ENCODE measurements at regions not wholly inside any gene's neighbourhood (a gene's known extent, or its start where the extent isn't known, plus 50 kb on each side); places are given as distances from the start of the nearest gene placed in this dataset.

DNA sequence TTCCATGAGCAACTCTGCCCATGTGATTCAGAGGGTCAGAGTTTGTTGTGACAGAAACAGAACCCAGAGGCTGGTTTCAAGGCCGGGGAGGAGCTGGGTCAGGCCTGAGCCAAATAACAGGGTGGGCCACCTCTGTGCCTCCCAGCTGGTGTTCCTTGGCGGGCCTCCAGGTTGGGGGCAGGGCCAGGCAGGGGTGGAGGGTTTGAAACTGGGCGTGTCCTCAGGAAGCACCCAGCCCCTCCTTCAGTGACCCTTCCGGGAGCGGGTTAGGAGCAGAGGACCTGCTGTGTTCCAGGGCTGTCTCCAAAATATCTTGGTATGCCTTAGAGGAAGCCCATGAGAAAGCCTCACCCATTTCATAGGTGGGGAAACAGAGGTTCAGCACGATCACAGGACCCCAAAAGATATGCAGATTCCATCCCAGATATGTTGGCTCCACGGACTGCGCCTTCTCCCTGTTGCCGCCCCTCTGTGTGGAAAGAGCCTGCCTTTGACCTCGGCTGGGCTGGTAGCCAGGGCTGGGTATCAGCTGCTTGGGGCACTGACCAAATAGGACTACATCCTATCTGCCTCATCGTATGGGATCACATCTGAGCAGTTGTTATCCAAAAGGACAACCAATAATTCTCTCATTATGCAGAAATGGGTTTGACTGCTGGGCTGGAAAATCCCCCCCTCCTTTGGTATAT, 74.8 kb upstream of the GLI2 start:
- no peaks in the 10 kb centered on the region for H4K20me1 ChIP-seq (ENCODE audit: control insufficient read depth, insufficient read depth, low read depth, low read length)
- H3K9me2 ChIP-seq (replicated peaks; ENCODE audit: control insufficient read depth, low read length), result no peaks in the 10 kb centered on the region
- TF ChIP-seq, protein P1, sequence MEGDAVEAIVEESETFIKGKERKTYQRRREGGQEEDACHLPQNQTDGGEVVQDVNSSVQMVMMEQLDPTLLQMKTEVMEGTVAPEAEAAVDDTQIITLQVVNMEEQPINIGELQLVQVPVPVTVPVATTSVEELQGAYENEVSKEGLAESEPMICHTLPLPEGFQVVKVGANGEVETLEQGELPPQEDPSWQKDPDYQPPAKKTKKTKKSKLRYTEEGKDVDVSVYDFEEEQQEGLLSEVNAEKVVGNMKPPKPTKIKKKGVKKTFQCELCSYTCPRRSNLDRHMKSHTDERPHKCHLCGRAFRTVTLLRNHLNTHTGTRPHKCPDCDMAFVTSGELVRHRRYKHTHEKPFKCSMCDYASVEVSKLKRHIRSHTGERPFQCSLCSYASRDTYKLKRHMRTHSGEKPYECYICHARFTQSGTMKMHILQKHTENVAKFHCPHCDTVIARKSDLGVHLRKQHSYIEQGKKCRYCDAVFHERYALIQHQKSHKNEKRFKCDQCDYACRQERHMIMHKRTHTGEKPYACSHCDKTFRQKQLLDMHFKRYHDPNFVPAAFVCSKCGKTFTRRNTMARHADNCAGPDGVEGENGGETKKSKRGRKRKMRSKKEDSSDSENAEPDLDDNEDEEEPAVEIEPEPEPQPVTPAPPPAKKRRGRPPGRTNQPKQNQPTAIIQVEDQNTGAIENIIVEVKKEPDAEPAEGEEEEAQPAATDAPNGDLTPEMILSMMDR (IDR thresholded peaks at IDR 0.05; ENCODE audit: low read depth, low read length, poor library complexity, severe bottlenecking), result no peak
- no peak overlapping the region for H3K4me2 ChIP-seq (ENCODE audit: low read length)
- no peak overlapping the region for H3K4me3 ChIP-seq (ENCODE audit: low read length)
- H3F3A ChIP-seq (ENCODE audit: control insufficient read depth, insufficient read depth), result no peaks in the 10 kb centered on the region
- no peaks in the 10 kb centered on the region for H3K27me3 ChIP-seq (ENCODE audit: control insufficient read depth, low read length)
- H3K9me3 ChIP-seq (ENCODE audit: control insufficient read depth, insufficient read depth, low read length), result no peaks in the 10 kb centered on the region
- H3K27ac ChIP-seq (ENCODE audit: low read depth, low read length), result no peak overlapping the region
- no peaks in the 10 kb centered on the region for H3K36me3 ChIP-seq (ENCODE audit: control insufficient read depth, low read length)
- no peaks in the 10 kb centered on the region for H3K4me1 ChIP-seq (ENCODE audit: control insufficient read depth, low read length)
- no peaks in the 10 kb centered on the region for H3K79me2 ChIP-seq (ENCODE audit: control insufficient read depth, low read length)

DNA sequence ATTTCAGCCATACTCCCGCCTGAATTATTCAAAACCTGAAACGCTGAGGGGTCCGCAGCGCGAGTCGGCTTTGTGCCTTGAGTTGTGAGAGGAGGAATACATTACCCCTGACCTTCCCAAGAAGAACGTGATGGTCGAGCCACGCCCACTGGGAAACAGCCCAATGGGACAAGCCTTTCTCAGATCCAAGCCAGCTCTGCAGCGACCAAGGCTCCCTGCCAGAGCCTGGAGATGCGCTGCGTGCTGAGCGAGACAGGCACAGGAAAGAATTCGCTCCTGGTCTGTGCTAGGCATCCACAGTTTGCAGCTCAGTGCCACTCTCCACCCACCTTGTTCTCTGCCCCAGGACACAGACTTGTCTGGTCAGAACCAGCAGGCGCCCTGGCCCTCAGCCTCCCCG, 74.1 kb upstream of the GLI2 start:
- TF ChIP-seq, protein P1 (IDR thresholded peaks at IDR 0.05; ENCODE audit: low read depth, low read length, poor library complexity, severe bottlenecking), result no peak
- no peak for TF ChIP-seq EZH2phosphoT487 (IDR thresholded peaks at IDR 0.05; ENCODE audit: borderline replicate concordance, low read length)
- Histone ChIP-seq H3K9me2 (replicated peaks; ENCODE audit: control insufficient read depth, low read length) (no peaks in the 10 kb centered on the region), H3K4me3 (ENCODE audit: low read length) (no peak overlapping the region), H3K27ac (ENCODE audit: low read depth, low read length) (no peak overlapping the region), H3F3A (ENCODE audit: control insufficient read depth, insufficient read depth) (no peaks in the 10 kb centered on the region), H3K9me3 (ENCODE audit: control insufficient read depth, insufficient read depth, low read length) (no peaks in the 10 kb centered on the region), H3K4me2 (ENCODE audit: low read length) (no peak overlapping the region), H3K27me3 (ENCODE audit: control insufficient read depth, low read length) (no peaks in the 10 kb centered on the region), H3K4me1 (ENCODE audit: control insufficient read depth, low read length) (no peaks in the 10 kb centered on the region), H3K36me3 (ENCODE audit: control insufficient read depth, low read length) (no peaks in the 10 kb centered on the region), H4K20me1 (ENCODE audit: control insufficient read depth, insufficient read depth, low read depth, low read length) (no peaks in the 10 kb centered on the region), H3K79me2 (ENCODE audit: control insufficient read depth, low read length) (no peaks in the 10 kb centered on the region)

DNA sequence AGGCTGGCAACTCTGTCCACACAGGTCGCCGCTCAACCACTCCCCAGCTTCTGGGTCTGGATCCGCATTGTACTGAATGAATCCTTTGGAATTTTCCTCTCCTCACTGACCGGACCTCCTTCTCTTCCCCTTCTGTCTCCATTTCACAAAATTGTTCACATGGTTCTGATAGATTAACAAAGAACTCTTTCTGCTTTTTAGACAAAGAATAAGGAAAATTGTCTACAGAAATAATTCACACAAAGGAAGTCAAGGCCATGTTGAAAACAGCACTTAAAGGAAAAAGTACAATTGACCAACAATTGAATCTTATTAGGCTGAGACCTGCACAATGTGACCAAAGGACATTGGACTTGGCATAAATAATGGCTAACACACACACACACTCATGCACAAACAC, 73.6 kb upstream of the GLI2 start:
- Histone ChIP-seq H3K36me3 (ENCODE audit: control insufficient read depth, low read length) (no peaks in the 10 kb centered on the region), H3K27me3 (ENCODE audit: control insufficient read depth, low read length) (no peaks in the 10 kb centered on the region), H3K9me2 (replicated peaks; ENCODE audit: control insufficient read depth, low read length) (no peaks in the 10 kb centered on the region), H3F3A (ENCODE audit: control insufficient read depth, insufficient read depth) (no peaks in the 10 kb centered on the region), H4K20me1 (ENCODE audit: control insufficient read depth, insufficient read depth, low read depth, low read length) (no peaks in the 10 kb centered on the region), H3K4me3 (ENCODE audit: low read length) (no peak overlapping the region), H3K79me2 (ENCODE audit: control insufficient read depth, low read length) (no peaks in the 10 kb centered on the region), H3K4me2 (ENCODE audit: low read length) (no peak overlapping the region), H3K9me3 (ENCODE audit: control insufficient read depth, insufficient read depth, low read length) (no peaks in the 10 kb centered on the region), H3K27ac (ENCODE audit: low read depth, low read length) (no peak overlapping the region), H3K4me1 (ENCODE audit: control insufficient read depth, low read length) (no peaks in the 10 kb centered on the region)
- TF ChIP-seq, protein P1 (IDR thresholded peaks at IDR 0.05; ENCODE audit: low read depth, low read length, poor library complexity, severe bottlenecking), result no peak
- TF ChIP-seq EZH2phosphoT487 (IDR thresholded peaks at IDR 0.05; ENCODE audit: borderline replicate concordance, low read length), result no peak
